ENCODE measurements at regions not wholly inside any gene's neighbourhood (a gene's known extent, or its start where the extent isn't known, plus 50 kb on each side); places are given as distances from the start of the nearest gene placed in this dataset.
A peak's percentile ranks its signal among the peaks of the same experiment; 100 is the strongest.

DNA sequence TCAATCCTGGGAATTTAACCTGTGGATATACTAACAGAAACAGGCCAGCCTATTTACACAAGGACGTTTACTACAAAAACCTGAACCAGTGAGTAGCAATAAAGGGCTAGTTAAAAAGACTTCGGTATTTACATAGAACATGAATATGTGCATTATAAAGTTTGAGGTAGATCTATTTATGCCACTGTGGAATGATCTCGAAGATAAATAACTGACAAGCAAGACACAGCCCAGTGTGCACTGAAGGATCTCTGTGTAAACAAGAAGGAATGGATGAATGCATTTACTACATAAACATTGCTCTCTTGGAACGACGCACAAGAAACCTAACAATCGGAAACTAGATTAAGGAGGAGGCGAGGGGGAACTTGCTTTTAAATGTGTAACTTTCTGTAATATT, 132.0 kb upstream of the NSMCE3 start:
- Histone ChIP-seq H3K36me3 (ENCODE audit: insufficient read depth, insufficient read length, low read length) (no peaks in the 10 kb centered on the region), H3K4me1 (ENCODE audit: insufficient read depth, insufficient read length) (no peaks in the 10 kb centered on the region), H3K9me3 (ENCODE audit: insufficient read depth, low read length) (no peaks in the 10 kb centered on the region), H3K9ac (ENCODE audit: insufficient read length, low read depth) (no peak overlapping the region), H3K27me3 (ENCODE audit: insufficient read depth, insufficient read length) (no peaks in the 10 kb centered on the region), H3K4me3 (ENCODE audit: insufficient read length, low read depth) (no peak overlapping the region)
- TF ChIP-seq YY1 (IDR thresholded peaks at IDR 0.05; ENCODE audit: insufficient read depth, insufficient read length): no peak
- TF ChIP-seq ZNF274 (IDR thresholded peaks at IDR 0.05; ENCODE audit: low read depth, low read length): no peak
- TF ChIP-seq SUZ12 (IDR thresholded peaks at IDR 0.05; ENCODE audit: extremely low read depth, insufficient read depth, insufficient read length): no peak
- DNase-seq (ENCODE audit: low read depth, low spot score): no peak

- H3K9ac ChIP-seq (ENCODE audit: insufficient read length, low read depth): no peak overlapping the region
- TF ChIP-seq SUZ12 (IDR thresholded peaks at IDR 0.05; ENCODE audit: extremely low read depth, insufficient read depth, insufficient read length): no peak
- no peak for TF ChIP-seq YY1 (IDR thresholded peaks at IDR 0.05; ENCODE audit: insufficient read depth, insufficient read length)
- TF ChIP-seq ZNF274 (IDR thresholded peaks at IDR 0.05; ENCODE audit: low read depth, low read length): no peak
- H3K4me3 ChIP-seq (ENCODE audit: insufficient read length, low read depth): no peak overlapping the region
- H3K4me1 ChIP-seq (ENCODE audit: insufficient read depth, insufficient read length): no peaks in the 10 kb centered on the region
- H3K9me3 ChIP-seq (ENCODE audit: insufficient read depth, low read length): no peaks in the 10 kb centered on the region
- no peaks in the 10 kb centered on the region for H3K27me3 ChIP-seq (ENCODE audit: insufficient read depth, insufficient read length)
- H3K36me3 ChIP-seq (ENCODE audit: insufficient read depth, insufficient read length, low read length): no peaks in the 10 kb centered on the region
- DNase-seq (ENCODE audit: low read depth, low spot score): peak; percentile 38
Measured at GRCh38 chr15:29400701-29401100, 131.1 kb upstream of the NSMCE3 start.

DNA sequence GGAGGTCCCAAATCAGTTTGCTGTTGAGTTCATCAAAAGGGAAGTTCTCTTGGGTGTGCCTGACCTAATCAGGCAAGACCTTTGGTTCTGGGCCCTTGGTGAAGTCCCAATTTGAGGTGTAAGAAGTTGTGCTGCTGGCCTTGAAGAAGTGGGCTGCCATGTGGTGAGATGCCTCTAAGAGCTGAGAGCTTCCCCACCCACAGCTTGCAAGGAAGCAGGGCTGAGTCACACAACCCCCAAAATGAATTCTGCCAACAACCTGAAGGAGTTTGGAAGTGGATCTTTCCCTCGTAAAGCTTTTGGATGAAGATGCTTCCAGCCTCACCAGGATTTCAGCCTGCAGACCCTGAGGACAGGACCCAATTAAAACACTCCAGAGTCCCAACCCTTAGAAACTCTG, 129.3 kb upstream of the NSMCE3 start:
- no peaks in the 10 kb centered on the region for H3K9me3 ChIP-seq (ENCODE audit: insufficient read depth, low read length)
- TF ChIP-seq ZNF274 (IDR thresholded peaks at IDR 0.05; ENCODE audit: low read depth, low read length) (no peak), SUZ12 (IDR thresholded peaks at IDR 0.05; ENCODE audit: extremely low read depth, insufficient read depth, insufficient read length) (no peak), YY1 (IDR thresholded peaks at IDR 0.05; ENCODE audit: insufficient read depth, insufficient read length) (no peak)
- no peak overlapping the region for H3K4me3 ChIP-seq (ENCODE audit: insufficient read length, low read depth)
- H3K4me1 ChIP-seq (ENCODE audit: insufficient read depth, insufficient read length): no peaks in the 10 kb centered on the region
- H3K9ac ChIP-seq (ENCODE audit: insufficient read length, low read depth): no peak overlapping the region
- DNase-seq (ENCODE audit: low read depth, low spot score): no peak
- H3K27me3 ChIP-seq (ENCODE audit: insufficient read depth, insufficient read length): no peaks in the 10 kb centered on the region
- H3K36me3 ChIP-seq (ENCODE audit: insufficient read depth, insufficient read length, low read length): no peaks in the 10 kb centered on the region

GRCh38 chr15:29396176-29396811, 126.7 kb upstream of the NSMCE3 start:
- Histone ChIP-seq H3K36me3 (ENCODE audit: insufficient read depth, insufficient read length, low read length) (no peaks in the 10 kb centered on the region), H3K9me3 (ENCODE audit: insufficient read depth, low read length) (peaks cover 8% of the 10 kb centered on the region; the same call in 1 of the 2 replicates), H3K4me1 (ENCODE audit: insufficient read depth, insufficient read length) (no peaks in the 10 kb centered on the region), H3K4me3 (ENCODE audit: insufficient read length, low read depth) (no peak overlapping the region), H3K27me3 (ENCODE audit: insufficient read depth, insufficient read length) (no peaks in the 10 kb centered on the region), H3K9ac (ENCODE audit: insufficient read length, low read depth) (no peak overlapping the region)
- no peak for DNase-seq (ENCODE audit: low read depth, low spot score)
- TF ChIP-seq ZNF274 (IDR thresholded peaks at IDR 0.05; ENCODE audit: low read depth, low read length) (no peak), YY1 (IDR thresholded peaks at IDR 0.05; ENCODE audit: insufficient read depth, insufficient read length) (no peak), SUZ12 (IDR thresholded peaks at IDR 0.05; ENCODE audit: extremely low read depth, insufficient read depth, insufficient read length) (no peak)

GRCh38 chr15:29393443-29393842, 123.8 kb upstream of the NSMCE3 start:
- no peaks in the 10 kb centered on the region for H3K4me1 ChIP-seq (ENCODE audit: insufficient read depth, insufficient read length)
- no peak for DNase-seq (ENCODE audit: low read depth, low spot score)
- H3K9me3 ChIP-seq (ENCODE audit: insufficient read depth, low read length): peaks cover 8% of the 10 kb centered on the region; the same call in 1 of the 2 replicates
- H3K27me3 ChIP-seq (ENCODE audit: insufficient read depth, insufficient read length): no peaks in the 10 kb centered on the region
- no peak overlapping the region for H3K9ac ChIP-seq (ENCODE audit: insufficient read length, low read depth)
- no peak overlapping the region for H3K4me3 ChIP-seq (ENCODE audit: insufficient read length, low read depth)
- no peaks in the 10 kb centered on the region for H3K36me3 ChIP-seq (ENCODE audit: insufficient read depth, insufficient read length, low read length)
- TF ChIP-seq SUZ12 (IDR thresholded peaks at IDR 0.05; ENCODE audit: extremely low read depth, insufficient read depth, insufficient read length): no peak
- no peak for TF ChIP-seq ZNF274 (IDR thresholded peaks at IDR 0.05; ENCODE audit: low read depth, low read length)

DNA sequence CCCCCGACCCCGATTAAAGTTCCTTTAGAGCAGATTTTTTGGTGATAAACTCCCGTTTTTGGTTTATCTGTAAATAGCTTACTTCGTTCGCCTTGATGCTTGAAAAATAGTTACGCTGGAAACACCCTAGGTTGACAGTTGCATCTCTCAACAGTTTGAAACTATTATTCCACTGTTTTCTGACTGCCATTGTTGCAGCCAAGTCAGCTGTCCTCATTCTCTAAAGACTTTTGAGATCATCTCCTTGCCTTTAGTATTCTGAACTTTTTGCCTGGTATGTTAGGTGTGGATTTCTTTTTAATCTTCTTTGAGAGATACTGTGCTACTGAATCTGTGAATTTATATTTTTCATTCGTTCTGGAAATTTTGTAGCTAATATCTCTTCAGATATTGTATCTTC, 122.7 kb upstream of the NSMCE3 start:
- DNase-seq (ENCODE audit: low read depth, low spot score): no peak
- H3K27me3 ChIP-seq (ENCODE audit: insufficient read depth, insufficient read length): no peaks in the 10 kb centered on the region
- H3K36me3 ChIP-seq (ENCODE audit: insufficient read depth, insufficient read length, low read length): no peaks in the 10 kb centered on the region
- H3K9me3 ChIP-seq (ENCODE audit: insufficient read depth, low read length): peaks cover 8% of the 10 kb centered on the region; the same call in 1 of the 2 replicates
- H3K4me3 ChIP-seq (ENCODE audit: insufficient read length, low read depth): no peak overlapping the region
- no peaks in the 10 kb centered on the region for H3K4me1 ChIP-seq (ENCODE audit: insufficient read depth, insufficient read length)
- TF ChIP-seq SUZ12 (IDR thresholded peaks at IDR 0.05; ENCODE audit: extremely low read depth, insufficient read depth, insufficient read length) (no peak), ZNF274 (IDR thresholded peaks at IDR 0.05; ENCODE audit: low read depth, low read length) (no peak), YY1 (IDR thresholded peaks at IDR 0.05; ENCODE audit: insufficient read depth, insufficient read length) (no peak)
- H3K9ac ChIP-seq (ENCODE audit: insufficient read length, low read depth): no peak overlapping the region

GRCh38 chr15:29390051-29390450, 120.4 kb upstream of the NSMCE3 start:
- Histone ChIP-seq H3K4me3 (ENCODE audit: insufficient read length, low read depth) (no peak overlapping the region), H3K36me3 (ENCODE audit: insufficient read depth, insufficient read length, low read length) (no peaks in the 10 kb centered on the region), H3K27me3 (ENCODE audit: insufficient read depth, insufficient read length) (no peaks in the 10 kb centered on the region), H3K9ac (ENCODE audit: insufficient read length, low read depth) (no peak overlapping the region), H3K9me3 (ENCODE audit: insufficient read depth, low read length) (peaks cover 8% of the 10 kb centered on the region; the same call in 1 of the 2 replicates), H3K4me1 (ENCODE audit: insufficient read depth, insufficient read length) (no peaks in the 10 kb centered on the region)
- TF ChIP-seq SUZ12 (IDR thresholded peaks at IDR 0.05; ENCODE audit: extremely low read depth, insufficient read depth, insufficient read length): no peak
- no peak for TF ChIP-seq ZNF274 (IDR thresholded peaks at IDR 0.05; ENCODE audit: low read depth, low read length)
- no peak for TF ChIP-seq YY1 (IDR thresholded peaks at IDR 0.05; ENCODE audit: insufficient read depth, insufficient read length)
- no peak for DNase-seq (ENCODE audit: low read depth, low spot score)

Data from NT2/D1 (cell line).